GM06990 (cell line): ENCODE measurements at regions not wholly inside any gene's neighbourhood (a gene's known extent, or its start where the extent isn't known, plus 50 kb on each side); places are given as distances from the start of the nearest gene placed in this dataset.

ENCODE experiments used
- DNase-seq: peaks from one replicate; pipeline ENCODE4 v3.0.0-alpha.2; 2011; ENCODE audit not compliant: insufficient read length; ENCODE audit errors: extremely low read depth
- H3K27me3 ChIP-seq: replicated peaks from 2 replicates; pipeline ENCODE4 v1.6.0; 2011; ENCODE audit warnings: low read length; ENCODE audit not compliant: control insufficient read depth, insufficient read depth
- H3K36me3 ChIP-seq: 2 replicates; pipeline ENCODE4 v1.5.1; 2011; ENCODE audit warnings: low read length; ENCODE audit not compliant: control insufficient read depth, insufficient read depth
- H3K4me3 ChIP-seq: replicated peaks from 2 replicates; pipeline ENCODE4 v1.5.1; 2011; ENCODE audit warnings: low read depth, mild to moderate bottlenecking, control low read depth, low read length
- TF ChIP-seq, protein P1 (sequence below): IDR thresholded peaks from 2 replicates; pipeline ENCODE4 v1.5.1; 2011; ENCODE audit warnings: low read length, control low read depth, mild to moderate bottlenecking, inconsistent platforms; ENCODE audit not compliant: insufficient read depth, poor library complexity, severe bottlenecking

DNA sequence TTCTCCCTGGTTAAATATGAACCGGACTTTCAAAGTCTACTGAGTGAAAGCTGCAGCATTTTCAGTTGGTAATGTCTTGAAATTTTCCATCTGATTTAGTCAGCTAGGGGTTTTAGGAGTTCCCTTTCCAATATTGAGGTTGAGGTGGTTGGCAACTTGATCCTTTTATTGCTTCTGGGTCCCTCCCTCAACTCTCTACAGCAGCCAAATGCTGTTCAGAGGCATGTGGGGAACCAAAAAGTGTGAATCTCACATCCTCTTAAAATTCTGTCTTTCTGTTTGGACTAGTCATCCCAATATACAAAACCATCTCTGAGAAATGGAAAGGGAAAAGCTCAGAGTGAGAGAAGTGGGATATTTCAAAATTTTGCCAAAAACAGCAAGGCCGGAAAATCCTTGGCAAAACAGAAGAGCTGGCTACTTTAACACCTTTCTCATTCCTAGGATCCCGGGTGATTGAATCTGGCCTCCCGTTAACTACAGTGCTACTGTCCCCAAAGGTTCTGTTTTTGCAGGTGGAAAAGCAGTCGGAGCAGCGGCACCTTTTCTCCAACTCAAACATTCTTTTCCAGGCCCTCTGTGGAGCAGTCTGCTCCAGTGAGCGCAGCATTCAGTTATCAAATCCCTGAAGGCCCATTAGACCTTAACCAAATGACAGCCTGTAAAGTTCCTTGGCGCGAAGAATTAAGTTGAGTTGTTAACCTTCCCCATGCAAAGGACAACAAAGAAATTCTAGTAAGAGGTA is 345.9 kb upstream of the NUDT12 start:
- Histone ChIP-seq H3K36me3 (no peaks in the 10 kb centered on the region), H3K27me3 (no peaks in the 10 kb centered on the region), H3K4me3 (no peak overlapping the region)
- no peak for DNase-seq
- TF ChIP-seq, protein P1, sequence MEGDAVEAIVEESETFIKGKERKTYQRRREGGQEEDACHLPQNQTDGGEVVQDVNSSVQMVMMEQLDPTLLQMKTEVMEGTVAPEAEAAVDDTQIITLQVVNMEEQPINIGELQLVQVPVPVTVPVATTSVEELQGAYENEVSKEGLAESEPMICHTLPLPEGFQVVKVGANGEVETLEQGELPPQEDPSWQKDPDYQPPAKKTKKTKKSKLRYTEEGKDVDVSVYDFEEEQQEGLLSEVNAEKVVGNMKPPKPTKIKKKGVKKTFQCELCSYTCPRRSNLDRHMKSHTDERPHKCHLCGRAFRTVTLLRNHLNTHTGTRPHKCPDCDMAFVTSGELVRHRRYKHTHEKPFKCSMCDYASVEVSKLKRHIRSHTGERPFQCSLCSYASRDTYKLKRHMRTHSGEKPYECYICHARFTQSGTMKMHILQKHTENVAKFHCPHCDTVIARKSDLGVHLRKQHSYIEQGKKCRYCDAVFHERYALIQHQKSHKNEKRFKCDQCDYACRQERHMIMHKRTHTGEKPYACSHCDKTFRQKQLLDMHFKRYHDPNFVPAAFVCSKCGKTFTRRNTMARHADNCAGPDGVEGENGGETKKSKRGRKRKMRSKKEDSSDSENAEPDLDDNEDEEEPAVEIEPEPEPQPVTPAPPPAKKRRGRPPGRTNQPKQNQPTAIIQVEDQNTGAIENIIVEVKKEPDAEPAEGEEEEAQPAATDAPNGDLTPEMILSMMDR = no peak

DNA sequence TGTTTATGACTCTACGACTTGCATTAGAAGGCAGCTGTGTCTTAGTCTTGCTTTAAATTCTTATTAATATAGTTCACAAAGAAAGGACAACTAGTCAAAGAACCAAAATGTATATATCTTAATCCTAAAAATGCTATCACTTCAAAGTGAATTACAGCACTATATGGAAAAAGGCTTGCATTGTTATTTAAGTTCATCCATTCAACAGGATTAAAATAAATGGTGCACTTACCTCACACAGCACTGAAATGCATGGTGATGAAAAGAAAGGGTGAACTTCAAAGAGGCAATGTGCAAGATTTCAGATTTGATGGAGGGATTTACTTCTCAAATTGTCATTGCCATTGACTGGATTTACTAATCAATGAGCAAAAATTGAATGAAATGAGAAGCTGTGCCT is 344.4 kb upstream of the NUDT12 start:
- DNase-seq = no peak
- no peak overlapping the region for H3K4me3 ChIP-seq
- H3K36me3 ChIP-seq = no peaks in the 10 kb centered on the region
- H3K27me3 ChIP-seq = no peaks in the 10 kb centered on the region
- TF ChIP-seq, protein P1 = no peak

DNA sequence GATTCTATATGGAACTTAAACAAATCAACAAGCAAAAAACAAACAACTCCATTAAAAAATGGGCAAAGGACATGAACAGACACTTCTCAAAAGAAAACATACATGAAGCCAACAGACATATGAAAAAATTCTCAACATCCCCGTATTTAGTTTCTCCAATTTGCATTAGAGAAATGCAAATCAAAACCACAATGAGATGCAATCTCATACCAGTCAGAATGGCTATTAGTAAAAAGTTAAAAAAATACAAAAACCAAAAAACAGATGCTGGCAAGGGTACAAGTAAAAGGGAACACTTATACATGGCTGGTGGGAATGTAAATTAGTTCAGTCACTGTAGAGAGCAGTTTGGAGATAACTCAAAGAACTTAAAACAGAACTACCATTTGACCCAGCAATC is 342.1 kb upstream of the NUDT12 start:
- TF ChIP-seq, protein P1 = no peak
- H3K36me3 ChIP-seq = no peaks in the 10 kb centered on the region
- H3K4me3 ChIP-seq = no peak overlapping the region
- no peak for DNase-seq
- H3K27me3 ChIP-seq = no peaks in the 10 kb centered on the region

DNA sequence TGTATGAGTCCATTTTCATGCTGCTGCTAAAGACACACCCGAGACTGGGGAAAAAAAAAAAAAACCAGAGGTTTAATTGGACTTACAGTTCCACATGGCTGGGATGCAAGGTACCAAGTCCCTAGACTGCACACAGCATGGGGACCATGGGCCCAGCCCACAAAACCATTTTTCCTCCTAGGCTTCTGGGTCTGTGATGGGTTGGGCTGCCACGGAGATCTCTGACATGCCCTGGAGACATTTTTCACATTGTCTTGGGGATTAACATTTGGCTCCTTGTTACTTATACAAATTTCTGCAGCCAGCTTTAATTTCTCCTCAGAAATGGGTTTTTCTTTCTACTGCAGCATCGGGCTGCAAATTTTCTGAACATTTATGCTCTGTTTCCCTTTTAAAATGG is 340.3 kb upstream of the NUDT12 start:
- no peak for DNase-seq
- H3K36me3 ChIP-seq = no peaks in the 10 kb centered on the region

DNA sequence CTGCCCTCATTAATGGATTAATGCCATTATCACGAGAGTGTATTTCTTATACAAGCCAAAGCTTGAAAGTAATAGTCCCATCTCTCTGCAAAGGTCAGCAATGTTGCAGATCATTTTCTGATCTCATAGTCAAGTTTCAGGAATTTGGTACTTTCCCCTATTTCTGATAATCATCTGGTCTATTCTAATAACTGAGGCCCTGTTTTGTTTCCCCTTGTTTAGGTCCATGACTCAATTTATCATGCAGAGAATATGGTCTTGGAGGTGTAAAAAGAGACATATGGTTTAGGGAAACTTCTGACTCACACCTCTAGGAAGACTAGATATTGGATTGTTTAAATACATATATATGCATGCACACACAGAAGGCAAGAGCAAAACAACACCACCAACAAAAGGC is 339.3 kb upstream of the NUDT12 start:
- DNase-seq = no peak
- no peak overlapping the region for H3K4me3 ChIP-seq
- H3K27me3 ChIP-seq = no peaks in the 10 kb centered on the region
- no peaks in the 10 kb centered on the region for H3K36me3 ChIP-seq
- TF ChIP-seq, protein P1 = no peak

More for the DNA sequence above, 340.3 kb upstream of the NUDT12 start:
- TF ChIP-seq, protein P1 = no peak
- no peak overlapping the region for H3K4me3 ChIP-seq
- H3K27me3 ChIP-seq = no peaks in the 10 kb centered on the region

DNA sequence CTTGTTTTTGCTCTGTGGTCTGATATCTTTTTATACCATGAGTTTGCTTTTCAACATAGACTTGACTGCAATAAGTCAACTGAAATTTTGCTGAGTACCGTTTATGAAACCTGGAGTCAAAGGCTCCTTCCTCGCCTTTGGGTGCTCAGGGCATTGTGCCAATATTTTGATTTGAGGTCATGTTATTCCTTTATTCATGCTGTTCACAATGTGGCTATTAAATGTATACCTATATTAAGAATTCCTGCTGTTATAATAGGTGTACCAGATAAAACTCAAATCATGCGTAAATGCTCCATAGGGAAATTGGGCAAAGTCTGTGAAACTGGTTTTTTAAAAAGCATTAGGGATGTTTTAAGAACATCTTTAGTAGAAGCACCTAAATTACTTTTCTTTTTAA is 334.0 kb upstream of the NUDT12 start:
- no peaks in the 10 kb centered on the region for H3K27me3 ChIP-seq
- H3K36me3 ChIP-seq = no peaks in the 10 kb centered on the region
- no peak overlapping the region for H3K4me3 ChIP-seq
- TF ChIP-seq, protein P1 = no peak
- no peak for DNase-seq
